ENCODE measurements at regions not wholly inside any gene's neighbourhood (a gene's known extent, or its start where the extent isn't known, plus 50 kb on each side); places are given as distances from the start of the nearest gene placed in this dataset.

- TF ChIP-seq, protein P1, sequence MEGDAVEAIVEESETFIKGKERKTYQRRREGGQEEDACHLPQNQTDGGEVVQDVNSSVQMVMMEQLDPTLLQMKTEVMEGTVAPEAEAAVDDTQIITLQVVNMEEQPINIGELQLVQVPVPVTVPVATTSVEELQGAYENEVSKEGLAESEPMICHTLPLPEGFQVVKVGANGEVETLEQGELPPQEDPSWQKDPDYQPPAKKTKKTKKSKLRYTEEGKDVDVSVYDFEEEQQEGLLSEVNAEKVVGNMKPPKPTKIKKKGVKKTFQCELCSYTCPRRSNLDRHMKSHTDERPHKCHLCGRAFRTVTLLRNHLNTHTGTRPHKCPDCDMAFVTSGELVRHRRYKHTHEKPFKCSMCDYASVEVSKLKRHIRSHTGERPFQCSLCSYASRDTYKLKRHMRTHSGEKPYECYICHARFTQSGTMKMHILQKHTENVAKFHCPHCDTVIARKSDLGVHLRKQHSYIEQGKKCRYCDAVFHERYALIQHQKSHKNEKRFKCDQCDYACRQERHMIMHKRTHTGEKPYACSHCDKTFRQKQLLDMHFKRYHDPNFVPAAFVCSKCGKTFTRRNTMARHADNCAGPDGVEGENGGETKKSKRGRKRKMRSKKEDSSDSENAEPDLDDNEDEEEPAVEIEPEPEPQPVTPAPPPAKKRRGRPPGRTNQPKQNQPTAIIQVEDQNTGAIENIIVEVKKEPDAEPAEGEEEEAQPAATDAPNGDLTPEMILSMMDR (IDR thresholded peaks at IDR 0.05; ENCODE audit: partially characterized antibody, unreplicated experiment), result no peak
- DNase-seq, result no peak
- peaks cover 7% of the 10 kb centered on the region for H3K27me3 Mint-ChIP-seq (ENCODE audit: unreplicated experiment)
- no peak overlapping the region for H3K4me3 Mint-ChIP-seq (ENCODE audit: unreplicated experiment)
- peaks cover 6% of the 10 kb centered on the region for H3K4me1 Mint-ChIP-seq (ENCODE audit: low read depth, unreplicated experiment)
- peaks cover 8% of the 10 kb centered on the region for H3K9me3 Mint-ChIP-seq (ENCODE audit: unreplicated experiment)
- H3K36me3 Mint-ChIP-seq (ENCODE audit: unreplicated experiment), result no peaks in the 10 kb centered on the region
- H3K27ac Mint-ChIP-seq (ENCODE audit: unreplicated experiment), result peak overlapping the region; percentile 62
These were observed 89.4 kb upstream of the MYL10 start for GRCh38 chr7:101718363-101719122.

DNA sequence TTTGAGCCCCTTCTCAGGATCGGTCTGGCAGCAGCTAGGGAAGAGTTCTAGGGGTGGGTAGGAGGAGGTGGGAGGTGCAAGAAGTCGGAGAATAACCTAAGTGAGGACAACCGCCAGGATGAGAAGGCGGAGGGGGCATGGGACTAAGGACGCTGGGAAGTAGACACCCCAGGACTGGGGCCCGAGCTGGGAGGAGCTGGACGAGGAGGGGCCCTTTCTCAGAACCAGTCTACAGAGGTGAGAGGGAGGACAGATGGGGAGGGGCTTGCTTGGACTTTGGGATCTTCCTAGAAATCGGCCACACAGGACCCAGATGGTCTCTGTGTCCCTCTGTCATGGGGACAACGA, 90.0 kb upstream of the MYL10 start:
- Mint-ChIP-seq H3K27ac (ENCODE audit: unreplicated experiment) (peak overlapping the region; percentile 8), H3K27me3 (ENCODE audit: unreplicated experiment) (peaks cover 9% of the 10 kb centered on the region), H3K36me3 (ENCODE audit: unreplicated experiment) (no peaks in the 10 kb centered on the region), H3K4me3 (ENCODE audit: unreplicated experiment) (no peak overlapping the region), H3K9me3 (ENCODE audit: unreplicated experiment) (peaks cover 8% of the 10 kb centered on the region), H3K4me1 (ENCODE audit: low read depth, unreplicated experiment) (peaks cover 6% of the 10 kb centered on the region)
- no peak for DNase-seq
- TF ChIP-seq, protein P1 (IDR thresholded peaks at IDR 0.05; ENCODE audit: partially characterized antibody, unreplicated experiment), result no peak

DNA sequence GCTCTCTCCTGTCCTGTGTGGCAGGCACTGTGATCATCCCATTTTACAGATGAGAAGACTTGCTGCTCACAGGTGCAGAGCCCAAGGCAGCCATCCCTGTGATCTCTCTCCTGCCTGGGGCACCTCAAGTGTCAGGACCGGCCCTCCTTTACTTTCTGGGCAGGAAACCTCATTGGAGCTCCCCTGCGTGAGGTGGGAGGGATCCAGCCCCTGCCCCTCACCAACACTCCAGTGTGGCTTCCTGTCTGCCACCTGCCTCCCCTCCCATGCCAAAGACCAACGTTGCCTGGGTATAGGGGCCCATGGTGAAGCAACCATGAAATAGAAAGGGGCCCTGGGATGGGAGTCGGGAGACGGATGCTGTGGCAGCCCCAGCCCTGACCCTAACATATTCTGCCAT, 91.2 kb upstream of the MYL10 start:
- DNase-seq, result no peak
- H3K36me3 Mint-ChIP-seq (ENCODE audit: unreplicated experiment), result no peaks in the 10 kb centered on the region
- H3K9me3 Mint-ChIP-seq (ENCODE audit: unreplicated experiment), result peaks cover 9% of the 10 kb centered on the region
- H3K27me3 Mint-ChIP-seq (ENCODE audit: unreplicated experiment), result peaks cover 9% of the 10 kb centered on the region
- no peak overlapping the region for H3K27ac Mint-ChIP-seq (ENCODE audit: unreplicated experiment)
- no peak overlapping the region for H3K4me3 Mint-ChIP-seq (ENCODE audit: unreplicated experiment)
- peaks cover 6% of the 10 kb centered on the region for H3K4me1 Mint-ChIP-seq (ENCODE audit: low read depth, unreplicated experiment)
- TF ChIP-seq, protein P1 (IDR thresholded peaks at IDR 0.05; ENCODE audit: partially characterized antibody, unreplicated experiment), result no peak

GRCh38 chr7:101722247-101722646, 93.2 kb upstream of the MYL10 start:
- Mint-ChIP-seq H3K4me1 (ENCODE audit: low read depth, unreplicated experiment) (peaks cover 10% of the 10 kb centered on the region), H3K36me3 (ENCODE audit: unreplicated experiment) (peaks cover 3% of the 10 kb centered on the region)

DNA sequence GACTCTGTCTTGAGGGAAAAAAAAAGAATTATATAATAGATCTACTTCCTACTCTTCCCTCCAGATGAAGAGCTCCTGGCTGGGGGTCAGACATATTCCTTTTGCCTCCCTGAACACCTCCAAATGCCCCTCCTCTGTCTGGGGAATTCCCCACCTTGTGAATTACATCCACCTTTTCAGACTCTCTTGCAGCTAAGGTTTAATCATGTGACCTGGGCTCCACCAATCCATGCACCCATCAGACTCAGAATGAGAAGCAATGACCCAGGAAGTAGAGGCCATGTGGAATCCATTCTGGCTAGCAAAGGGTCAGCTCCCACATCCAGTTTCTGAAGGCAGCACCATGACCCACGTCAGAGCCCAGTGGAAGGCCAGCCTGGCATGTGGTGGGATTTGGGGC, 93.6 kb upstream of the CUX1 start:
- Mint-ChIP-seq H3K4me1 (ENCODE audit: low read depth, unreplicated experiment) (peaks cover 4% of the 10 kb centered on the region), H3K27ac (ENCODE audit: unreplicated experiment) (no peak overlapping the region), H3K27me3 (ENCODE audit: unreplicated experiment) (peaks cover 3% of the 10 kb centered on the region), H3K9me3 (ENCODE audit: unreplicated experiment) (peaks cover 8% of the 10 kb centered on the region), H3K36me3 (ENCODE audit: unreplicated experiment) (peaks cover 3% of the 10 kb centered on the region), H3K4me3 (ENCODE audit: unreplicated experiment) (no peak overlapping the region)
- DNase-seq, result no peak
- TF ChIP-seq, protein P1 (IDR thresholded peaks at IDR 0.05; ENCODE audit: partially characterized antibody, unreplicated experiment), result no peak

More at GRCh38 chr7:101722247-101722646, 93.2 kb upstream of the MYL10 start:
- Mint-ChIP-seq H3K4me3 (ENCODE audit: unreplicated experiment) (no peak overlapping the region), H3K27ac (ENCODE audit: unreplicated experiment) (no peak overlapping the region), H3K9me3 (ENCODE audit: unreplicated experiment) (peaks cover 11% of the 10 kb centered on the region), H3K27me3 (ENCODE audit: unreplicated experiment) (peaks cover 9% of the 10 kb centered on the region)
- DNase-seq, result no peak
- TF ChIP-seq, protein P1 (IDR thresholded peaks at IDR 0.05; ENCODE audit: partially characterized antibody, unreplicated experiment), result no peak
